HEK293 (cell line): ENCODE measurements at regions not wholly inside any gene's neighbourhood (a gene's known extent, or its start where the extent isn't known, plus 50 kb on each side); places are given as distances from the start of the nearest gene placed in this dataset.

Source experiments
- KLF16 ChIP-seq: fragments of 450-650 bp; formaldehyde crosslinking; IDR thresholded peaks from 2 replicates; pipeline ENCODE4 v1.5.1; 2017; ENCODE audit warnings: missing biosample characterization, missing genetic modification characterization
- KLF8 ChIP-seq: fragments of 450-650 bp; formaldehyde crosslinking; IDR thresholded peaks from 2 replicates; pipeline ENCODE4 v1.5.1; 2016; ENCODE audit warnings: missing biosample characterization, missing genetic modification characterization
- SCRT1 ChIP-seq: fragments of 450-650 bp; formaldehyde crosslinking; IDR thresholded peaks from 2 replicates; pipeline ENCODE4 v1.5.1; 2016; ENCODE audit warnings: missing biosample characterization, missing genetic modification characterization, borderline replicate concordance
- ZNF24 ChIP-seq: fragments of 450-650 bp; formaldehyde crosslinking; IDR thresholded peaks from 2 replicates; pipeline ENCODE4 v1.5.1; 2016; ENCODE audit warnings: missing biosample characterization, missing genetic modification characterization
- ZNF335 ChIP-seq: fragments of 450-650 bp; formaldehyde crosslinking; conservative IDR thresholded peaks from 2 replicates; pipeline ENCODE4 v1.5.1; 2016; ENCODE audit warnings: missing biosample characterization, missing genetic modification characterization
- ZNF341 ChIP-seq: fragments of 450-650 bp; formaldehyde crosslinking; IDR thresholded peaks from 2 replicates; pipeline ENCODE4; 2016; ENCODE audit warnings: low read depth, missing biosample characterization, missing genetic modification characterization
- ZNF391 ChIP-seq: fragments of 450-650 bp; formaldehyde crosslinking; IDR thresholded peaks from 2 replicates; pipeline ENCODE4 v1.5.1; 2016; ENCODE audit warnings: low read depth, missing biosample characterization, missing genetic modification characterization, borderline replicate concordance
- ZNF530 ChIP-seq: fragments of 450-650 bp; formaldehyde crosslinking; IDR thresholded peaks from 2 replicates; pipeline ENCODE4 v1.5.1; 2016; ENCODE audit warnings: low read depth, missing biosample characterization, missing genetic modification characterization
- ZNF830 ChIP-seq: fragments of 450-650 bp; IDR thresholded peaks from 2 replicates; pipeline ENCODE4 v1.5.0; 2018; ENCODE audit warnings: missing biosample characterization, missing genetic modification characterization, low read depth, mild to moderate bottlenecking, moderate library complexity
- TF ChIP-seq, protein P1 (sequence below): fragments of 450-650 bp; formaldehyde crosslinking; IDR thresholded peaks from 2 replicates; pipeline ENCODE4 v1.5.1; 2016; ENCODE audit warnings: missing biosample characterization, missing genetic modification characterization

GRCh38 chr17:13698832-13699231 is 97.1 kb upstream of the HS3ST3A1 start:
- TF ChIP-seq KLF16 (tag by site-specific recombination): no peak
- no peak for TF ChIP-seq ZNF530 (tag by site-specific recombination)
- TF ChIP-seq ZNF341 (tag by site-specific recombination): no peak
- TF ChIP-seq ZNF24 (tag by site-specific recombination): no peak
- no peak for TF ChIP-seq ZNF391 (tag by site-specific recombination)
- TF ChIP-seq SCRT1 (tag by site-specific recombination): no peak
- no peak for TF ChIP-seq ZNF830
- TF ChIP-seq ZNF335 (tag by site-specific recombination): no peak
- TF ChIP-seq, protein P1, sequence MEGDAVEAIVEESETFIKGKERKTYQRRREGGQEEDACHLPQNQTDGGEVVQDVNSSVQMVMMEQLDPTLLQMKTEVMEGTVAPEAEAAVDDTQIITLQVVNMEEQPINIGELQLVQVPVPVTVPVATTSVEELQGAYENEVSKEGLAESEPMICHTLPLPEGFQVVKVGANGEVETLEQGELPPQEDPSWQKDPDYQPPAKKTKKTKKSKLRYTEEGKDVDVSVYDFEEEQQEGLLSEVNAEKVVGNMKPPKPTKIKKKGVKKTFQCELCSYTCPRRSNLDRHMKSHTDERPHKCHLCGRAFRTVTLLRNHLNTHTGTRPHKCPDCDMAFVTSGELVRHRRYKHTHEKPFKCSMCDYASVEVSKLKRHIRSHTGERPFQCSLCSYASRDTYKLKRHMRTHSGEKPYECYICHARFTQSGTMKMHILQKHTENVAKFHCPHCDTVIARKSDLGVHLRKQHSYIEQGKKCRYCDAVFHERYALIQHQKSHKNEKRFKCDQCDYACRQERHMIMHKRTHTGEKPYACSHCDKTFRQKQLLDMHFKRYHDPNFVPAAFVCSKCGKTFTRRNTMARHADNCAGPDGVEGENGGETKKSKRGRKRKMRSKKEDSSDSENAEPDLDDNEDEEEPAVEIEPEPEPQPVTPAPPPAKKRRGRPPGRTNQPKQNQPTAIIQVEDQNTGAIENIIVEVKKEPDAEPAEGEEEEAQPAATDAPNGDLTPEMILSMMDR (tag by site-specific recombination): no peak
- no peak for TF ChIP-seq KLF8 (tag by site-specific recombination)
